ENCODE measurements at regions not wholly inside any gene's neighbourhood (a gene's known extent, or its start where the extent isn't known, plus 50 kb on each side); places are given as distances from the start of the nearest gene placed in this dataset.

GRCh38 chr3:150330174-150330573 is 77.9 kb upstream of the TSC22D2 start:
- TF ChIP-seq ZNF512 (tag; IDR thresholded peaks at IDR 0.05) = peak; percentile 75
- TF ChIP-seq MTA1 (IDR thresholded peaks at IDR 0.05; ENCODE audit: borderline replicate concordance) = 0 out of 2 replicates have a peak, but pooled peaks have one; percentile 31
- TF ChIP-seq USF1 (CRISPR knock-in tag; IDR thresholded peaks at IDR 0.05) = no peak
- WGBS (ENCODE audit: insufficient coverage, low coverage, missing lambda C conversion rate) = 8% methylated on average over 2 of the region's 2 CpGs
- no peaks in the 10 kb centered on the region for H3K9me1 ChIP-seq (ENCODE audit: control insufficient read depth, insufficient read depth, low read length)
- no peak overlapping the region for H3K4me3 ChIP-seq
- no peaks in the 10 kb centered on the region for H4K20me1 ChIP-seq (replicated peaks; ENCODE audit: control insufficient read depth, insufficient read depth, low read length)
- ChIA-PET CTCF (ENCODE audit: low intra/inter-chr PET ratio) (interaction anchor here (0.6 kb wide), 1 partner anchor 457 kb away, joined by 3 read pairs; no protein-coding TSS in a partner anchor), POLR2A (interaction anchor here (0.8 kb wide), 1 partner anchor 55 kb away, joined by 4 read pairs; no protein-coding TSS in a partner anchor)
- DNase-seq (ENCODE audit: extremely low read depth in 1 of 4, low spot score in 3 of 4) (no peak), FAIRE-seq (no peak), ATAC-seq (no peak)
- no peak overlapping the region for H3K27ac ChIP-seq (ENCODE audit: extremely low read depth, low read depth, low read length)
- H3K4me2 ChIP-seq (ENCODE audit: insufficient read depth, low read length) = no peak overlapping the region
- no peaks in the 10 kb centered on the region for H3K4me1 ChIP-seq (replicated peaks in 1 of 2; ENCODE audit: control insufficient read depth in 2 of 2, insufficient read depth in 2 of 2, low read length in 2 of 2)
- peaks cover 5 to 10% of the 10 kb centered on the region in 2 experiments; a peak in 3 of 5 replicates for H3K27me3 ChIP-seq (ENCODE audit: control insufficient read depth in 2 of 2, insufficient read depth in 2 of 2, low read length in 2 of 2)
- H3K9ac ChIP-seq (ENCODE audit: insufficient read depth in 1 of 2, low read depth in 2 of 2, low read length in 2 of 2) = no peak overlapping the region
- H2AFZ ChIP-seq (ENCODE audit: low read depth, low read length) = no peak overlapping the region
- intact Hi-C loops (cut with micrococcal nuclease) = no loop called here
- in situ Hi-C loops (cut with MboI) = no loop called here
- no peaks in the 10 kb centered on the region for H3K79me2 ChIP-seq (ENCODE audit: control insufficient read depth, insufficient read depth, low read length)
- no TSS peak for BruUV-seq (replicated peaks)
- H3K9me3 ChIP-seq (replicated peaks; ENCODE audit: control insufficient read depth, insufficient read depth, low read depth, low read length) = no peaks in the 10 kb centered on the region
- no peaks in the 10 kb centered on the region for H3K36me3 ChIP-seq (ENCODE audit: control insufficient read depth, insufficient read depth, low read length)

- H3K27ac ChIP-seq (ENCODE audit: extremely low read depth, low read depth, low read length) = no peak overlapping the region
- 0% methylated on average over 1 of the region's 1 CpG for WGBS (ENCODE audit: insufficient coverage, low coverage, missing lambda C conversion rate)
- in situ Hi-C loops (cut with MboI) = no loop called here
- DNase-seq (ENCODE audit: extremely low read depth in 1 of 4, low spot score in 3 of 4) = no peak
- H3K4me1 ChIP-seq (replicated peaks in 1 of 2; ENCODE audit: control insufficient read depth in 2 of 2, insufficient read depth in 2 of 2, low read length in 2 of 2) = no peaks in the 10 kb centered on the region
- no peaks in the 10 kb centered on the region for H3K79me2 ChIP-seq (ENCODE audit: control insufficient read depth, insufficient read depth, low read length)
- ATAC-seq = no peak
- no peak overlapping the region for H3K4me3 ChIP-seq
- ChIA-PET CTCF (ENCODE audit: low intra/inter-chr PET ratio) (no interaction called here), POLR2A (no interaction called here)
- peaks cover 5 to 10% of the 10 kb centered on the region in 2 experiments; a peak in 3 of 5 replicates for H3K27me3 ChIP-seq (ENCODE audit: control insufficient read depth in 2 of 2, insufficient read depth in 2 of 2, low read length in 2 of 2)
- no peaks in the 10 kb centered on the region for H4K20me1 ChIP-seq (replicated peaks; ENCODE audit: control insufficient read depth, insufficient read depth, low read length)
- H3K9me1 ChIP-seq (ENCODE audit: control insufficient read depth, insufficient read depth, low read length) = no peaks in the 10 kb centered on the region
- no peak overlapping the region for H2AFZ ChIP-seq (ENCODE audit: low read depth, low read length)
- no peaks in the 10 kb centered on the region for H3K9me3 ChIP-seq (replicated peaks; ENCODE audit: control insufficient read depth, insufficient read depth, low read depth, low read length)
- FAIRE-seq = no peak
- no peak overlapping the region for H3K4me2 ChIP-seq (ENCODE audit: insufficient read depth, low read length)
- H3K36me3 ChIP-seq (ENCODE audit: control insufficient read depth, insufficient read depth, low read length) = no peaks in the 10 kb centered on the region
- no TSS peak for BruUV-seq (replicated peaks)
- H3K9ac ChIP-seq (ENCODE audit: insufficient read depth in 1 of 2, low read depth in 2 of 2, low read length in 2 of 2) = no peak overlapping the region
- intact Hi-C loops (cut with micrococcal nuclease) = no loop called here
- no peak for TF ChIP-seq PHF20 (IDR thresholded peaks at IDR 0.05; ENCODE audit: partially characterized antibody)
- TF ChIP-seq ZNF174 (CRISPR knock-in tag; IDR thresholded peaks at IDR 0.05) = no peak
- TF ChIP-seq FOXA1 (IDR thresholded peaks at IDR 0.05; ENCODE audit: borderline replicate concordance) = no peak
- no peak for TF ChIP-seq GTF2E2 (tag; IDR thresholded peaks at IDR 0.05)
- no peak for TF ChIP-seq CUX1 (CRISPR knock-in tag; IDR thresholded peaks at IDR 0.05)
Observed at GRCh38 chr3:150329408-150329807, 78.7 kb upstream of the TSC22D2 start.
